HEK293 (cell line): ENCODE measurements at regions not wholly inside any gene's neighbourhood (a gene's known extent, or its start where the extent isn't known, plus 50 kb on each side); places are given as distances from the start of the nearest gene placed in this dataset.

Source experiments
- HOXC10 ChIP-seq: sonication (generic); formaldehyde crosslinking; IDR thresholded peaks from 2 replicates; pipeline ENCODE4 v1.8.1; 2023; ENCODE audit warnings: mild to moderate bottlenecking, missing genetic modification reagents
- KLF10 ChIP-seq: fragments of 450-650 bp; IDR thresholded peaks from 2 replicates; pipeline ENCODE4 v1.5.1; 2018; ENCODE audit warnings: missing biosample characterization, mild to moderate bottlenecking, missing genetic modification characterization
- ZBTB20 ChIP-seq: fragments of 450-650 bp; formaldehyde crosslinking; IDR thresholded peaks from 2 replicates; pipeline ENCODE4 v1.5.1; 2016; ENCODE audit warnings: missing biosample characterization, missing genetic modification characterization
- ZNF157 ChIP-seq: fragments of 450-650 bp; formaldehyde crosslinking; IDR thresholded peaks from 2 replicates; pipeline ENCODE4 v1.5.1; 2016; ENCODE audit warnings: missing biosample characterization, missing genetic modification characterization
- ZNF175 ChIP-seq: fragments of 450-650 bp; formaldehyde crosslinking; IDR thresholded peaks from 2 replicates; pipeline ENCODE4 v1.5.1; 2016; ENCODE audit warnings: missing biosample characterization, missing genetic modification characterization
- ZNF19 ChIP-seq: fragments of 450-650 bp; formaldehyde crosslinking; IDR thresholded peaks from 2 replicates; pipeline ENCODE4; 2016; ENCODE audit warnings: missing biosample characterization, missing genetic modification characterization, low read depth
- ZNF785 ChIP-seq: fragments of 450-650 bp; formaldehyde crosslinking; IDR thresholded peaks from 2 replicates; pipeline ENCODE4 v1.5.1; 2016; ENCODE audit warnings: missing biosample characterization, missing genetic modification characterization
- TF ChIP-seq, protein P1 (sequence below): fragments of 450-650 bp; formaldehyde crosslinking; IDR thresholded peaks from 2 replicates; pipeline ENCODE4 v1.5.1; 2016; ENCODE audit warnings: missing biosample characterization, missing genetic modification characterization
- TF ChIP-seq, protein P2 (sequence below): fragments of 450-650 bp; formaldehyde crosslinking; IDR thresholded peaks from 2 replicates; pipeline ENCODE4 v1.5.1; 2016; ENCODE audit warnings: missing biosample characterization, missing genetic modification characterization

DNA sequence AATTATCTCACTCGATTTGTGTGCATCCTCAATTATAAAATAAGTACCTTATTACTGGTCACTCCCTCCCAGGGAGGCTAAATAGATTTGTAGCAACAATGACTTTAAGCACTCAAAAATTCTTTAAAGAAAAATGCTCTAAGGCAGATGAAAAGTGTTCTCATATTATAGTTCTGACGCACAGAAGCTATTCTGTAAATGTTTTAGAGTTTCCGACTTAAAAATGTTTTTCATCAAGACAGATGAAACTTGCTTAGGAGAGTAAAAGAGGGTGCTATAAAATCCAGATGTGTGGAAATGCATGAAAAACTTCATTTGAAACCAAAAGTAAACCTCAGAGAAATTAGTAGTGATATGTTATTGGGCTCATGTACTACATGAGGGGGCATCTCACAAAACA is 398.4 kb upstream of the KCNMB2 start:
- TF ChIP-seq ZBTB20 (tag by site-specific recombination) (no peak), ZNF157 (tag by site-specific recombination) (no peak), ZNF175 (tag by site-specific recombination) (no peak), ZNF785 (tag by site-specific recombination) (no peak), HOXC10 (CRISPR knock-in tag) (no peak), KLF10 (tag by site-specific recombination) (no peak), ZNF19 (tag by site-specific recombination) (no peak)
- TF ChIP-seq, protein P1, sequence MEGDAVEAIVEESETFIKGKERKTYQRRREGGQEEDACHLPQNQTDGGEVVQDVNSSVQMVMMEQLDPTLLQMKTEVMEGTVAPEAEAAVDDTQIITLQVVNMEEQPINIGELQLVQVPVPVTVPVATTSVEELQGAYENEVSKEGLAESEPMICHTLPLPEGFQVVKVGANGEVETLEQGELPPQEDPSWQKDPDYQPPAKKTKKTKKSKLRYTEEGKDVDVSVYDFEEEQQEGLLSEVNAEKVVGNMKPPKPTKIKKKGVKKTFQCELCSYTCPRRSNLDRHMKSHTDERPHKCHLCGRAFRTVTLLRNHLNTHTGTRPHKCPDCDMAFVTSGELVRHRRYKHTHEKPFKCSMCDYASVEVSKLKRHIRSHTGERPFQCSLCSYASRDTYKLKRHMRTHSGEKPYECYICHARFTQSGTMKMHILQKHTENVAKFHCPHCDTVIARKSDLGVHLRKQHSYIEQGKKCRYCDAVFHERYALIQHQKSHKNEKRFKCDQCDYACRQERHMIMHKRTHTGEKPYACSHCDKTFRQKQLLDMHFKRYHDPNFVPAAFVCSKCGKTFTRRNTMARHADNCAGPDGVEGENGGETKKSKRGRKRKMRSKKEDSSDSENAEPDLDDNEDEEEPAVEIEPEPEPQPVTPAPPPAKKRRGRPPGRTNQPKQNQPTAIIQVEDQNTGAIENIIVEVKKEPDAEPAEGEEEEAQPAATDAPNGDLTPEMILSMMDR (tag by site-specific recombination) = no peak
- TF ChIP-seq, protein P2, sequence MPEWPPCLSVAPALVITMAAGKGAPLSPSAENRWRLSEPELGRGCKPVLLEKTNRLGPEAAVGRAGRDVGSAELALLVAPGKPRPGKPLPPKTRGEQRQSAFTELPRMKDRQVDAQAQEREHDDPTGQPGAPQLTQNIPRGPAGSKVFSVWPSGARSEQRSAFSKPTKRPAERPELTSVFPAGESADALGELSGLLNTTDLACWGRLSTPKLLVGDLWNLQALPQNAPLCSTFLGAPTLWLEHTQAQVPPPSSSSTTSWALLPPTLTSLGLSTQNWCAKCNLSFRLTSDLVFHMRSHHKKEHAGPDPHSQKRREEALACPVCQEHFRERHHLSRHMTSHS (tag by site-specific recombination) = no peak
